ENCODE measurements at regions not wholly inside any gene's neighbourhood (a gene's known extent, or its start where the extent isn't known, plus 50 kb on each side); places are given as distances from the start of the nearest gene placed in this dataset.

DNA sequence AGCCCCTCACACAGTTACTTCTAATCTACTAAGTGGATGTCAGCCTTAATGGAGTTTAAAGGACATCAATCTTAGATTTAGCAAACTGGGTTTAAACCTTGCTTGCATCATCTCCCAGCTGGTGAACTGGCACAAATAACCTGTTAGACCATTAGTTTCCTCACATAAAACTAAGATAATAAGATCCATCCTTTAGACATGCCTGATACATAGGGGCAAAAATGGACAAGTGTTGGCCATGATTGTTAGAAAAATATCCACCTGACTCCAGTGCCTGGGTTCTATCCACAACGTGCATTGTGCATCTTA is 439.1 kb downstream of the TNS3 start:
- TF ChIP-seq, protein P1, sequence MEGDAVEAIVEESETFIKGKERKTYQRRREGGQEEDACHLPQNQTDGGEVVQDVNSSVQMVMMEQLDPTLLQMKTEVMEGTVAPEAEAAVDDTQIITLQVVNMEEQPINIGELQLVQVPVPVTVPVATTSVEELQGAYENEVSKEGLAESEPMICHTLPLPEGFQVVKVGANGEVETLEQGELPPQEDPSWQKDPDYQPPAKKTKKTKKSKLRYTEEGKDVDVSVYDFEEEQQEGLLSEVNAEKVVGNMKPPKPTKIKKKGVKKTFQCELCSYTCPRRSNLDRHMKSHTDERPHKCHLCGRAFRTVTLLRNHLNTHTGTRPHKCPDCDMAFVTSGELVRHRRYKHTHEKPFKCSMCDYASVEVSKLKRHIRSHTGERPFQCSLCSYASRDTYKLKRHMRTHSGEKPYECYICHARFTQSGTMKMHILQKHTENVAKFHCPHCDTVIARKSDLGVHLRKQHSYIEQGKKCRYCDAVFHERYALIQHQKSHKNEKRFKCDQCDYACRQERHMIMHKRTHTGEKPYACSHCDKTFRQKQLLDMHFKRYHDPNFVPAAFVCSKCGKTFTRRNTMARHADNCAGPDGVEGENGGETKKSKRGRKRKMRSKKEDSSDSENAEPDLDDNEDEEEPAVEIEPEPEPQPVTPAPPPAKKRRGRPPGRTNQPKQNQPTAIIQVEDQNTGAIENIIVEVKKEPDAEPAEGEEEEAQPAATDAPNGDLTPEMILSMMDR (IDR thresholded peaks at IDR 0.05 in 4 of 5, conservative IDR thresholded peaks at IDR 0.05 in 1 of 5) = no peak
- TF ChIP-seq POLR2A (IDR thresholded peaks at IDR 0.05) = no peak
